ENCODE measurements at regions not wholly inside any gene's neighbourhood (a gene's known extent, or its start where the extent isn't known, plus 50 kb on each side); places are given as distances from the start of the nearest gene placed in this dataset.

DNA sequence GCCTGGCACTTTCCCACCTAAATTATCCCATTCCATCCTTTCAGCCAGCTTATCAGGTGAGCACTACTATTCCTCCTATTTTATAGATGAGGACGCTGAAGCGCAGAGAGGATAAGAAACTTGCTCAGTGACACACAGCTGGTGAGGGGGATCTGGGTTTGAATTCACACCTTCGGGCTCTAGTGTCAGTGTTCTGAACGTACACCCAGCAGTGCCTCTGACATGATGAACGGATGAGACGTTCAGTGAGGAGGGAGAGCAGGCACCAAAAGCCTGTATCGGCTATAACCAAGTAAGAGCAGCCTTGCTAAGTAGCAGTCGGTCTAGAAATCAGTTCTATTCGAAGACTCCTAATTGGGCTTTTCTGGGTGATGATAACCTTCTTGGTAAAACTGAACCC lies 167.0 kb downstream of the ASB1 start:
- Mint-ChIP-seq H3K4me3 (no peak overlapping the region), H3K4me1 (no peaks in the 10 kb centered on the region), H3K27ac (no peak overlapping the region), H3K36me3 (no peaks in the 10 kb centered on the region), H3K27me3 (peaks cover 9% of the 10 kb centered on the region), H3K9me3 (peaks cover 0 to 5% (median 0%) of the 10 kb centered on the region in 3 donors)

DNA sequence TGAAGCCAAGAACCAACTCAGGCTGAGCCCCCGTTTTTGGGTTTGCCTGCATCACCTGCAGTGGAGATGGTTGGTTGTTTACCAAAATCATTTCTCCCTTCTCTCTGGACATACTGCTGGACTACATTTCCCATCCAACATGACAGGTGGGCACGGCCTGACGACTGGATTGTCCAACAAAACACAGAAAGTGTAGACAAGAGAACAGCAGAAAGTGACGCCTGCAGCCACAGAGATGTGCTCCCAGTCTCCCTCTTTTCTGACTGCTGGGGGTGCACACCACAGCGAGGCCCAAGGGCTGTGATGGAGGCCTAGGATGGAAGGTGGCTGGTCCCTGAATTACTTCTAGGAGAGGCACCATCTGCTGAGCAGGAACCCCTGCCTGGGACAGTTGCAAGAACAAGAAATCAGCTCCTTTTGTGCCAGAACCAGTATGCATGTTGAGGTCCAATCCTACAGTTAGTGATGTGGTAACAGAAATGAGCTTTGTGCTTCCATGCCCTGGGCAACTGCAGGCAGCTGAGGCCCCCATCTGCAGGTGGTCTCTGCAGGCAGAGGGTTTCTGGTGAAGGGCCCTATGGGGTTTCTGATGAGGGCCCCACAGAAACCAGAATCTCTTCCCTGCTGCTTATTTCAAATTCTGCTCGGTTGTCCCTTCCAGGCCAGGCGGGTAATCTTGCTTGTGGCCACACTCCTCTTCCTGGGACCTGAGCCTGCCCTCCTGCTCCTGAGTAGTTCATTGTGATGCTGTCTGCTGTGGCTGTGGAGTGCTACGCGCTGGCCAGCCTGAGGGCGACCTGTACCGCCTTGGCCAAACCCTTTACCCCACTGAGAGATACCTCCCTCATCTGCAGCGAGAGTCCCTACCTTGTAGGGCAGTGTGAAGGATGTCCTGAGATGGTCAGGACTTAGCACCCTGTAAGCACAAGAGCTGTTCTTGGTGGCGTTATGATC lies 168.3 kb downstream of the ASB1 start:
- Mint-ChIP-seq H3K4me3 (no peak overlapping the region), H3K36me3 (no peaks in the 10 kb centered on the region), H3K27me3 (peaks cover 12% of the 10 kb centered on the region), H3K9me3 (peaks cover 0 to 5% (median 0%) of the 10 kb centered on the region in 3 donors), H3K27ac (no peak overlapping the region), H3K4me1 (no peaks in the 10 kb centered on the region)

DNA sequence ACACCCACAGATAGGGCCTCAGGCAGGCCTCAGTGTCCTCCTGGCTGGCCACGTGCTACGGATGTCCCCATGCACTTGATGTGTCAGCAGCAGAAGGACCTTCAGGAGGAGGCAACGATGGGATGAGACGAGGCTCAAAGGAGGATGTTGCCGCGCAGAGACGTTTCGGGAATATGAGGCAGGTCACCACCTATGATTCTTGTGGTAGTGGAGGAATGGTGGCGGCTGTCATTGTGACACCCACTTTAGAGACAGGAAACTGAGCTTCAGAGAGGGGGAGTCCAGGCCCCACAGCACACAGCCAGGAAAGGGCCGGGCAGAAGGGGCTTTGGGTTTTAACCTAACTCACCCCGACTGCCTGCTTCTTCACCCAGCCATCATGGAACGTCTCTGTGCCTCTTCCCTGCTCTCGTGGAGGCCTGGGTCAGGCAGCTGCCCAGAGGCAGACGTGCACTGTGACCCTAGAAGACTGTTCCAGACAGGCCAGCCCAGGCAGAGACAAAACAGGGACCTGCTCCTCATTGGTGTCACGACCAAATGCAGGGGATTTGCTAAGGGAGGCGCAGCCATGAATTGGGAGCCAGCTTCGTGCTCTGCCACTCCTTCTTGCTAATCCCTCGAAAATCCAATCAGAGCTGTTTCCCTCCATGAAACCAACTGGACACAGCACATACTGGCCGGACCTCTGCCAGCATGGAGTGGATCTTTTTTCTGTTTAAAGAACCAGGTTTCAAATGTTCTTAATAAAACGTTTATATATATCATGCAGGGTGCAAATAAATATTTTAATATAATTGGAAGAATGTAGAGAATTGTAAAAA lies 169.2 kb downstream of the ASB1 start:
- no peaks in the 10 kb centered on the region for H3K36me3 Mint-ChIP-seq
- H3K9me3 Mint-ChIP-seq: peaks cover 0 to 5% (median 0%) of the 10 kb centered on the region in 3 donors
- H3K4me3 Mint-ChIP-seq: no peak overlapping the region

DNA sequence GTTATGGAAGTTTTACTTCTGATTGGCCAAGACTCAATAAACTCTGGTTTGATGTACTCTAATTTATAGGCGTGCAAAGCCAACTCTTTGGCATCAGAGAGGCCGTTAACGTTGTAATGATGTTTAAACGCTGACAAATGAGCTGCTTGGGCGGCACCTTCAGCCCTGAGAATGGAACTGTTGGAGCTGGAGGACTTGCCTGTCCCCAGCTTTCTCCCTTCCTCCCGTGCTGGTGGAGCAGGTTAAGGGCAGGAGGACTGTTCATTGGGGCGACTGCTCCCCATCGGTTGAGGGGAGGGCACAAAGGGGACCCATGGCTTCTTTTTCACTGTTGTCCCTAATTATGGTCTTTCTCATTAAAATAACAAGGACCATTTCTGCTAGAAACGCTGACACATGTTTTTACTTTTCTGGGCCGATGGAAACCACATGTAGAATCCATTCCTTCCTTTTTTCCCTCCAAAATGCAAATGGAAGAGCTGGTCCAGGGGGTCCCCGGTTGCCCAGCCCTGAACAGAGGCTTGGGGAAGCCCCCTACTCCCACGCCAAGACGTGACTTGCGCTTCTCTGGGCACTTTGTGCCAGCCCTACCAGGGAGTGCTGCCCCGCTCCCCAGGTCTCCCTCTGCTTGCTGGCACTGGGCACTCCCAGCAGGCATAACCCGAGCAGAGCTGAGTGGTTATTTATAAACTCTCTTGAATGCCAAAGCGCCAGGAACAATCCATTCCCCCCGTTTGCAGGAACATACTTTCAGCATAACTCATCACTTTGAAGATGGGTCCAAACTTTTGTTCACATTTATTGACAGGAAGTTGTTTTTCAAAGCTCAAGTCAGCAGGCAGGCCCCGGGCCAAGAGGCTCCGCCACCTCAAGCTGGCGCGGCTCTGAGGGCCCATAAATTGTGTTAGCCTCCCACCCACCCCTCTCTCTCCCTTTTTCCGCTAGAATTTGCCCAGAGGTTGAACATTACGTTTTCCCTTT lies 170.1 kb downstream of the ASB1 start:
- peaks cover 19% of the 10 kb centered on the region for H3K27me3 Mint-ChIP-seq
- peaks cover 0 to 5% (median 0%) of the 10 kb centered on the region in 3 donors for H3K9me3 Mint-ChIP-seq
- H3K4me3 Mint-ChIP-seq: no peak overlapping the region
- no peaks in the 10 kb centered on the region for H3K4me1 Mint-ChIP-seq
- H3K36me3 Mint-ChIP-seq: no peaks in the 10 kb centered on the region
- no peak overlapping the region for H3K27ac Mint-ChIP-seq

More for the DNA sequence above, 169.2 kb downstream of the ASB1 start:
- H3K4me1 Mint-ChIP-seq: no peaks in the 10 kb centered on the region
- H3K27me3 Mint-ChIP-seq: peaks cover 12% of the 10 kb centered on the region
- no peak overlapping the region for H3K27ac Mint-ChIP-seq

DNA sequence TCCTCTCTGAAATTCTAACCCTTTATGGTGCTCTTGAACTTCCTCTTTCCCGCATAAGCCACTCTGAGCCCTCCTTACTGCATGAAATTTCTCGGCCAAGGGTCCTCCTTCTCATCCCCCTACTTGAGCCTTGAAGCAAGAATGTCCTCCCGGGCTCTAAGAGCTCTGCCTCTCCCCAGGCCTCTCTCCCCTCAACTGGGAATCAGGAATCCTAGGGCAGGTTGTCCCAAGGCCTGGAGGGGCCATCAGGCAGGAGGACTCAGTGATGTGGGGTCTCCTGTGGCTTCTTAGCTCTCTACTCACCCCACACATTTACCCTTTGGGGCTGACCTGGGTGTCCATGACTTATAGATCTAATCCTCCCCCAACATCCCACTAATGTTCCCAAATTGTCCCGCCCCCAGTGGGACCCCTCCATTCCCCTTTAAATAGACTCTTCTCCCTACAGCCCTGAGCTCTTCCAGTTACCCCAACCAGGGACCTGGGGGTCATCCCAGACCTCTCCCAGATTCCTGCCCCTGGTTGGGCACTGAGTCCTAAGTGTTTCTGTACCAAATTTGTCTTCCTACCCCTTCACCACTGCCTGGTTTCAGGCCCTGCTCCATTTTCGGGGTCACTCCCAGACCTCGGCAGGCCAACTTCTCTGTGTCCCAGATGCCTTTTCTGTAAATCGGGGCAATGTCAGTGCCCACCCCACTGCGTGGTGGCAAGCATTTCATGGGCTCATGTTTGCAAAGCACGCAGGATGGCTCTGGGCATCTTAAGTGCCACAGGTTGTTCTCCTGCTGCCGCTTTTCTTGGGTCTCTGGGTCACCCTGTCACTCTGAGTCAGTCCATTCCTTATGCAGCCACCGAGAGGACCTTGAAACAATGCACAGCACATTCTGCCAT lies 171.2 kb downstream of the ASB1 start:
- H3K9me3 Mint-ChIP-seq: peaks cover 0 to 4% (median 2%) of the 10 kb centered on the region in 3 donors
- H3K27ac Mint-ChIP-seq: no peak overlapping the region
- no peaks in the 10 kb centered on the region for H3K4me1 Mint-ChIP-seq
- no peaks in the 10 kb centered on the region for H3K36me3 Mint-ChIP-seq
- no peak overlapping the region for H3K4me3 Mint-ChIP-seq
- H3K27me3 Mint-ChIP-seq: peaks cover 20% of the 10 kb centered on the region

DNA sequence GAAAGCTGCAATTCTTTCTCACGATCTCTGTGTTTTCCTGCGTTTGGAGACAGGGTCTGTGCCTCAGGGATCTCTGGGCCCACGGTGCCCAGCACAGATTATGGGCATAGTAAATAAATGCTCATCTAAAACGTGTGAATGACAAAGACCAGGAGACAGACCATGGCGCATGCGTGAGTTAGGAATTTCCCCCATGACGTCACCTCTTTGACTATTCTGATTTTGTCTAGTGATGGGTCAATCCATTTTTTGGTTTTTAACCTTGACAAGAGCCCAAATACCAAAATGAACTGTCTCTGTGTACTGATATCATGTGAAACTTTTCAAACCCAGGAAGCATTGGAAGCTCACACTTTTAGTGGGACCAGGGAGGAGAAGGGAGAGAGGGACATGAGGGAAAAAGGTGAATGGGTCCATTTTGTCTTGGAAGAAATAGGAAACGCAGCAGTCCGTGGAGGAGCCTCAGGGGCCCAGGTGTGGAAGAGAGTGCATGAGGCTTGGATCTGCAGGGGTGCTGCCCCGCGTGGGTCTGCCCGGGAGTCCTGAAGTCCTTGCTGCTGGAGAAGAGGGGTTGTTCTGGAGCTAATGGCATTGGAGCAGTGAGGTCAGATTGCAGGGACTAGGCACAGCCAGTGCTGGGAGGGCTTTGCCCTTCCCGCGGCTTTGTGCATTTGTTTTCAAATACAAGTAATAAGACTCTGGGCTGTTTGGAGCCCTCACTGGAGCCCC lies 172.2 kb downstream of the ASB1 start:
- Mint-ChIP-seq H3K9me3 (peaks cover 4 to 13% (median 9%) of the 10 kb centered on the region in 3 donors), H3K4me3 (no peak overlapping the region), H3K36me3 (peaks cover 2% of the 10 kb centered on the region)

DNA sequence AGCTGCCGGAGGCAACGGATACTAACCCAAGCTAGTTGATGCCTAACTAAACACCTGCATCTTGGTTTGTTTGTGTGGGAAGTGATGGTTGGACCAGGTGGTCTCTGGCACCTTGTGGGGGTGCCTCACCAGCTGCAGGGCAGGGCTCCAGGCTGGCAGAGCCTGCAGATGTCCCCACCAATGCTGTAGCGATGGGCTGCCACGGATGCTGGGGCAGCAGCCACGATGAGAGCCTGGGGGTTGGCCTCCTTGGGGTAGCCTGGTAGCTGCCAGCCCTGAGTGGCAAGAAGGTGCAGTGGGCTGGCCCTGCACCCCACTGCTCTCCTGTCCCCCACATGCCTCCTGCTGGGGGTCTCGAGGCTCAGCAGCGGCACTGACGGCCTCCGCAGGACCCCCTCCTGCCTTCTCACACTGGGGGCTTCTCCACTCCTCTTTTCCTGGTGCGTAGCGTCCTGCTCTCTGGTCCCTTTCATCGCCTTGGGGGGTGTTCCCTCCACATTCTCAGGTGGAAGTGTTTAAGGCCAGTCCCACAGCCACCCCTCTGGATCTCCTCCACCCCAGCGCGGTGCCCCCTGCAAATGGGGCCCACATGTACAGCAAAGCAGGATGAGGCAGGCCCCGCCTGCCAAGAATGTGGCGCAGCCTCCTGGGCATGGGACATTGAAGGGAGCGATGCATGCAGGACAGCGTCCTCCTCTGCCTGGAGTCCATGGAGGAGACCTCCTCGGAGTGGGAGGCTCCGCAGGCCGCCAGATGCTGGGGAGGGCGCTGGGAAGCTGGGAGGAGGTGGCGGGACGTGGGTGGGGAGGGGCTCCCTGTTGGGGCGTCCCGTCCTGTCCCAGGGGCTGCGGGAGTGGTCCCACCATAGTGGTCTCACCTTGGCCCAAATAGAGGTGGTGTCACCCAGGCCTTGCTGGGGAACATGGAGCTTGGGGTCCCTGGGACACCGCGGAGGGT lies 173.1 kb downstream of the ASB1 start:
- Mint-ChIP-seq H3K27ac (no peak overlapping the region), H3K4me1 (no peaks in the 10 kb centered on the region), H3K4me3 (no peak overlapping the region), H3K36me3 (peaks cover 2% of the 10 kb centered on the region), H3K27me3 (peaks cover 26% of the 10 kb centered on the region), H3K9me3 (peaks cover 4 to 14% (median 13%) of the 10 kb centered on the region in 3 donors)

More for the DNA sequence above, 172.2 kb downstream of the ASB1 start:
- Mint-ChIP-seq H3K4me1 (no peaks in the 10 kb centered on the region), H3K27me3 (peaks cover 26% of the 10 kb centered on the region), H3K27ac (no peak overlapping the region)

DNA sequence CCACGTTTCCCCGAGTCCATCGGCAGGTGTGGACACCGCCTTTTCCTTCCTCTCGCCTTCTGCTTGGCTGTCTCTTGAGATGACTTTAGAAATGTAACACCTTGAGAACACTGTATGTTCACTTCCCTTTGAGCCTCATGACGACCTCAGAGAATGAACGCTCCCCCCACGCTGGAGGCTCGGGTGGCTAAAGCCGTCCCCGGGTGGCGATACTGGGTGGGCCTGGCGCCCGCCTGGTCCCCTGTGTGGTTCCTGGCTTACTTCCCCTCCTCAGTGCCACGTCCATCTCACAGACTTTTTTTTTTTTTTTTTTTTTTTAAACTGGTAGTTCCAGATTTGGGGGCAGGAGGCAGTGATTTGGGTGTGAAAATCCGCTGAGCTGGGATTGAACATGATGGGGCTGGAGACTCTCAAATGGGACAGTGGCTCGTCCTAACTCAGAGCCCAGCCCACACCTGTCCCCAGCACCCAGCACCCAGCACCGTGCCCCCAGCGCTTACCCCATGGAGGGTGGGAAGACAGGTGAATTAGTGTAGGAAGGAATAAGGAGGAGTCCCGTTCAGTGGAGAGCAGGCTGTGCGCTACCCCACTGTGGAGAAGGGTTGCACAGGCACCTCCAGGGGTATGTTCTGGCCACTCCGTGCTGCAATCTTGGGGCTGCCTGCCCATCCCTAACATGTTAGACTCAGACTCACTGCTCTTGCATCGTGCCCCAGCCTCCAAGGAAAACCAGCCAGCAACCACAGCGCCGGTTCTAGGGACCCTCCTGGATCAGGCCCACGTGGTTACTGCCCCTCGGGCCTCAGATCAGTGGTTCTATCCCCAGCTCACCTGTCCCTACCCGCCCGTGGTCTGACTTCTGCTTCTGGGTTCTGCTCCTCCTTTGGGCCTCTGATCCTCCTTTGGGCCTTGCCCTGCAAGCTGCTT lies 174.0 kb downstream of the ASB1 start:
- Mint-ChIP-seq H3K4me3 (no peak overlapping the region), H3K27ac (no peak overlapping the region), H3K9me3 (peaks cover 6 to 14% (median 13%) of the 10 kb centered on the region in 3 donors), H3K27me3 (peaks cover 24% of the 10 kb centered on the region), H3K4me1 (no peaks in the 10 kb centered on the region), H3K36me3 (peaks cover 2% of the 10 kb centered on the region)

DNA sequence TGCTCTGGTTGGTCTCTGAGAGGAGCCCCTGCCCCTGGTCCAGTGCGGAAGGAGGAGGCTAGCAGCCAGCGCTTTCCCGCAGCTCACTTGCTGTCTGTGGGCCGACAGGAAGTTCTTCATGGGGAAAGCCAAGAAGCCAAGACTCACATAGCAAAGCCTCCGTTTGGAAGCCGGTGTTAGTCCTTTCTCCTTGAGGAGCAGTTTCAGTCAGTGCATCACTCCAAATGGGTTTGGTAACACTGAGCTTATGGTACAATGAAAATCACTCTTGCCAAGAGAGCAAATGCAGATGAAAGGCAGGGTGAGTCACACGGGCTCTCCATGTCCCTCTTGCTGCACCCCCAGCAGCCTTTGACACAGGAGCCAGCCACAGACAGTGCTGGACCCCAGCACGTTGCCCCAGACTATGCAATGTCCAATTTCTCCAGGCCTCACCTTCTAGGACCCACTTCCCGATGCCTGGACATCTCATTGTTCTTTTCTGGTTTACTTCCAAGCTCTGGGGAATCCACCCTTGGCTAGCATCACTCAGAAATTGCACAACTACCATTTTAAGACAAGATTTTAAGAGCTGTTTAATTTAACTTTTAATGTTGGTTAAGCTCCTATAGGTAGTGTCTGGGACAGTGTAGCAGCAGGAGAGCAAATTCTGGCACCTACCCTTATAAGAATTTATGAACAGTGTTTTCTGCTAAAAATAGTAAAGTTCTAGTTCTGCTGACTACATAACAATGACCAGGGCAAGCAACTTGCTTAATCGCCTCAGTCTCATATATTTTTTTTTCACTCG lies 174.9 kb downstream of the ASB1 start:
- no peak overlapping the region for H3K4me3 Mint-ChIP-seq

DNA sequence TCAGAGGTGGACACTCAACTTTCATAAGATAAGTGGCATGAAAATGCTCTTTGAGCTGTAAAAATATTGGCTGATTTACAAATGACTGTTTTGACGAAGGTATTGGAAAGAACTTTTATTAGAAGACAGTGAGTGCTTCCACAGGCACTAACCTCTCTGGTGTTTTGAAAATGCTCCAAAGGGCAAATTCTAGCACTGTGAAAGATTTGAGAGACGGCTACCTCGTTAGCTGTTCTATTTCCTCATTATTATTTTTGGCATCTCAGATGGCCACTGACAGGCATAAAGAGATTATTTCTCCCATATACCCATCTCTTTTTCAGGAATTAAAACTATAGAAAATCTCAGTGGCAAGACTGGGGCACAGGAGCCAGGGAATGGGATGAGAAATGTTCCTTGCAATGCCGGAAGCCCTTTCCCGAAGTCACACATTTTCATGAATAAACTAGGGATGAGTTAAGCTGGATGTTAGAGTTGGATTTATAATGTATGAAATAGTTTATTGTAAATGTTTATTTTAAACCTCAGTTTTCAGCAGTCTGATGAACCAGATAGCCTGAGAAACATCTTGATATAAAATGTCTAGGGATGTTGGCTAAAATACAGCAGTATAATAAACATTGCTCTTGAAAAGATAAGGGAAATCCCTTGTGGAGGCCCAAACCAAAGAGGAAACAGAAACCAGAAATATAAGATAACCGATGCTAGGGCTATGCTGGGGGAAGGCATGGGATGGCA lies 175.7 kb downstream of the ASB1 start:
- H3K27me3 Mint-ChIP-seq: peaks cover 24% of the 10 kb centered on the region
- peaks cover 6 to 20% (median 18%) of the 10 kb centered on the region in 3 donors for H3K9me3 Mint-ChIP-seq
- H3K36me3 Mint-ChIP-seq: peaks cover 2% of the 10 kb centered on the region
- no peak overlapping the region for H3K27ac Mint-ChIP-seq
- no peaks in the 10 kb centered on the region for H3K4me1 Mint-ChIP-seq
- H3K4me3 Mint-ChIP-seq: no peak overlapping the region

More for the DNA sequence above, 174.9 kb downstream of the ASB1 start:
- H3K4me1 Mint-ChIP-seq: no peaks in the 10 kb centered on the region
- H3K9me3 Mint-ChIP-seq: peaks cover 6 to 14% (median 13%) of the 10 kb centered on the region in 3 donors
- H3K27ac Mint-ChIP-seq: no peak overlapping the region
- H3K27me3 Mint-ChIP-seq: peaks cover 24% of the 10 kb centered on the region
- peaks cover 2% of the 10 kb centered on the region for H3K36me3 Mint-ChIP-seq

Data from IgD-negative memory B cell (primary cell).